ENCODE measurements at regions not wholly inside any gene's neighbourhood (a gene's known extent, or its start where the extent isn't known, plus 50 kb on each side); places are given as distances from the start of the nearest gene placed in this dataset.

GRCh38 chr13:70338609-70339008 is 230.4 kb upstream of the KLHL1 start:
- TF ChIP-seq POLR2A (IDR thresholded peaks at IDR 0.05), result no peak
- TF ChIP-seq, protein P1, sequence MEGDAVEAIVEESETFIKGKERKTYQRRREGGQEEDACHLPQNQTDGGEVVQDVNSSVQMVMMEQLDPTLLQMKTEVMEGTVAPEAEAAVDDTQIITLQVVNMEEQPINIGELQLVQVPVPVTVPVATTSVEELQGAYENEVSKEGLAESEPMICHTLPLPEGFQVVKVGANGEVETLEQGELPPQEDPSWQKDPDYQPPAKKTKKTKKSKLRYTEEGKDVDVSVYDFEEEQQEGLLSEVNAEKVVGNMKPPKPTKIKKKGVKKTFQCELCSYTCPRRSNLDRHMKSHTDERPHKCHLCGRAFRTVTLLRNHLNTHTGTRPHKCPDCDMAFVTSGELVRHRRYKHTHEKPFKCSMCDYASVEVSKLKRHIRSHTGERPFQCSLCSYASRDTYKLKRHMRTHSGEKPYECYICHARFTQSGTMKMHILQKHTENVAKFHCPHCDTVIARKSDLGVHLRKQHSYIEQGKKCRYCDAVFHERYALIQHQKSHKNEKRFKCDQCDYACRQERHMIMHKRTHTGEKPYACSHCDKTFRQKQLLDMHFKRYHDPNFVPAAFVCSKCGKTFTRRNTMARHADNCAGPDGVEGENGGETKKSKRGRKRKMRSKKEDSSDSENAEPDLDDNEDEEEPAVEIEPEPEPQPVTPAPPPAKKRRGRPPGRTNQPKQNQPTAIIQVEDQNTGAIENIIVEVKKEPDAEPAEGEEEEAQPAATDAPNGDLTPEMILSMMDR (IDR thresholded peaks at IDR 0.05), result no peak
- TF ChIP-seq POLR2AphosphoS5 (IDR thresholded peaks at IDR 0.05; ENCODE audit: insufficient read depth in 1 of 2, low read depth in 1 of 2), result no peak
- intact Hi-C loops (cut with DNase I), result no loop called here
- Histone ChIP-seq H3K4me3 (no peak overlapping the region), H3K4me1 (no peaks in the 10 kb centered on the region), H3K9me3 (no peaks in the 10 kb centered on the region), H3K27me3 (no peaks in the 10 kb centered on the region), H3K27ac (no peak overlapping the region), H3K36me3 (no peaks in the 10 kb centered on the region)
- DNase-seq (ENCODE audit: extremely low spot score in 2 of 2), result no peak

- TF ChIP-seq, protein P1 (IDR thresholded peaks at IDR 0.05), result no peak
- TF ChIP-seq POLR2A (IDR thresholded peaks at IDR 0.05), result no peak
- no peak for TF ChIP-seq POLR2AphosphoS5 (IDR thresholded peaks at IDR 0.05; ENCODE audit: insufficient read depth in 1 of 2, low read depth in 1 of 2)
- Histone ChIP-seq H3K27ac (no peak overlapping the region), H3K4me1 (no peaks in the 10 kb centered on the region), H3K9me3 (no peaks in the 10 kb centered on the region), H3K4me3 (no peak overlapping the region), H3K27me3 (no peaks in the 10 kb centered on the region), H3K36me3 (no peaks in the 10 kb centered on the region)
- intact Hi-C loops (cut with DNase I), result no loop called here
- no peak for DNase-seq (ENCODE audit: extremely low spot score in 2 of 2)
Observed at GRCh38 chr13:70336866-70337265, 228.6 kb upstream of the KLHL1 start.

GRCh38 chr13:70333752-70334151 is 225.5 kb upstream of the KLHL1 start:
- Histone ChIP-seq H3K4me3 (no peak overlapping the region), H3K27ac (no peak overlapping the region), H3K9me3 (no peaks in the 10 kb centered on the region), H3K4me1 (no peaks in the 10 kb centered on the region), H3K36me3 (no peaks in the 10 kb centered on the region), H3K27me3 (no peaks in the 10 kb centered on the region)
- intact Hi-C loops (cut with DNase I), result no loop called here
- TF ChIP-seq POLR2A (IDR thresholded peaks at IDR 0.05), result no peak
- TF ChIP-seq, protein P1 (IDR thresholded peaks at IDR 0.05), result no peak
- no peak for TF ChIP-seq POLR2AphosphoS5 (IDR thresholded peaks at IDR 0.05; ENCODE audit: insufficient read depth in 1 of 2, low read depth in 1 of 2)
- DNase-seq (ENCODE audit: extremely low spot score in 2 of 2), result no peak

DNA sequence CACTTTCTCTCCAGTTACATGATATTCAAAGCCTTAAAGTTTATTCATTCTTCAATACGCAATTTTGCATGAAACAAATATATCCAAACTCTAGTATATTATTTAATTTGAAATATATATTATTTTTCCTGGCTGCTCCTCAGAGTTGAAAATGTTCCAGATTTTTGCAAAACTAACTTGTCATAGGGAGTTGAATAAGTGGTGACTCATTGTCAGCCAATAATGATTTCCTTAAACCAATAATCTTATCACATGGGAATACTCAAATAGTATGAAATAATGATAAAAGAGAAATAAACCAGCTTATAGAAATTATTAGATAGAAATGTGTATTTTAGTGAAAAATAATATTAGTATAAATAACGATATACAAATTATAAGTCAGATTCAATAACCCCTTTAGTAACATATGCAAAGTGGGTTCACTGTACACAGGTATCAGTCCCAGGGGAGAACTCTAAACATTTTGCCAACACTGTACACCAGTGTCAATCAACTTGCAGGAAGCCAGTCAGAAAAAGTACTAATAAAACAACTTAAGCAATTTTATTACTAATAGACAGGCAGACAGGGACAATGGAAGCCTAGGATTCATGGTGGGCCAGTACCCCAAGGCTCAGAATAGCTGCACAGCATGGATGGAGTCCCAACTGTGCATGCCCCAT is 222.6 kb upstream of the KLHL1 start:
- Histone ChIP-seq H3K27ac (no peak overlapping the region), H3K36me3 (no peaks in the 10 kb centered on the region), H3K4me3 (no peak overlapping the region), H3K27me3 (no peaks in the 10 kb centered on the region), H3K4me1 (no peaks in the 10 kb centered on the region), H3K9me3 (no peaks in the 10 kb centered on the region)
- no peak for DNase-seq (ENCODE audit: extremely low spot score in 2 of 2)
- intact Hi-C loops (cut with DNase I), result no loop called here
- no peak for TF ChIP-seq POLR2AphosphoS5 (IDR thresholded peaks at IDR 0.05; ENCODE audit: insufficient read depth in 1 of 2, low read depth in 1 of 2)
- TF ChIP-seq, protein P1 (IDR thresholded peaks at IDR 0.05), result no peak
- no peak for TF ChIP-seq POLR2A (IDR thresholded peaks at IDR 0.05)

DNA sequence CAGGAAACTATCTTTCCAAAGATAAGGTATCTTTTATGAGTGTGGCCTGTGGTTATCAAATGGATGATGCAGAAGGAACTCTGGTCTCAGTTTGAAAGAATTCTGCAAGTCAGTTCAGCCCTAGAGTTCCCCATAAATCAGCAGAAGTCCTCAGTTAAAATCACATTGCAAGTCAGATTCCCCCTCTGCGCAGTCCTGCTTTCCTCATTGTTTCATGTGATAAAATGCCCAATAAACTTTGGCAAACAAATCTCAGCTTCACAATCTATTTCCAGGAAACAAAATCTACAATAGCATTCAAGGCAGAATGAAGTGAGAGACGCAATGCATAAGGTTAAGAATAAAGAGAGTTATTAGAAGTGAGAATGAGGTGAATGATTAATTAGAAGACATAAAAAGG is 216.3 kb upstream of the KLHL1 start:
- H3K4me1 ChIP-seq, result no peaks in the 10 kb centered on the region
- H3K36me3 ChIP-seq, result no peaks in the 10 kb centered on the region
- intact Hi-C loops (cut with DNase I), result no loop called here
- H3K4me3 ChIP-seq, result no peak overlapping the region
- no peak for TF ChIP-seq POLR2A (IDR thresholded peaks at IDR 0.05)
- TF ChIP-seq, protein P1 (IDR thresholded peaks at IDR 0.05), result no peak
- TF ChIP-seq POLR2AphosphoS5 (IDR thresholded peaks at IDR 0.05; ENCODE audit: insufficient read depth in 1 of 2, low read depth in 1 of 2), result no peak
- no peak overlapping the region for H3K27ac ChIP-seq
- H3K27me3 ChIP-seq, result no peaks in the 10 kb centered on the region
- DNase-seq (ENCODE audit: extremely low spot score in 2 of 2), result no peak
- no peaks in the 10 kb centered on the region for H3K9me3 ChIP-seq
